GM18861 (cell line): ENCODE measurements at regions not wholly inside any gene's neighbourhood (a gene's known extent, or its start where the extent isn't known, plus 50 kb on each side); places are given as distances from the start of the nearest gene placed in this dataset.

Source experiments
- ATAC-seq: cut with Tn5 transposase; IDR thresholded peaks from one replicate; pipeline ENCODE4 v1.9.1; 2021; ENCODE audit not compliant: unreplicated experiment

DNA sequence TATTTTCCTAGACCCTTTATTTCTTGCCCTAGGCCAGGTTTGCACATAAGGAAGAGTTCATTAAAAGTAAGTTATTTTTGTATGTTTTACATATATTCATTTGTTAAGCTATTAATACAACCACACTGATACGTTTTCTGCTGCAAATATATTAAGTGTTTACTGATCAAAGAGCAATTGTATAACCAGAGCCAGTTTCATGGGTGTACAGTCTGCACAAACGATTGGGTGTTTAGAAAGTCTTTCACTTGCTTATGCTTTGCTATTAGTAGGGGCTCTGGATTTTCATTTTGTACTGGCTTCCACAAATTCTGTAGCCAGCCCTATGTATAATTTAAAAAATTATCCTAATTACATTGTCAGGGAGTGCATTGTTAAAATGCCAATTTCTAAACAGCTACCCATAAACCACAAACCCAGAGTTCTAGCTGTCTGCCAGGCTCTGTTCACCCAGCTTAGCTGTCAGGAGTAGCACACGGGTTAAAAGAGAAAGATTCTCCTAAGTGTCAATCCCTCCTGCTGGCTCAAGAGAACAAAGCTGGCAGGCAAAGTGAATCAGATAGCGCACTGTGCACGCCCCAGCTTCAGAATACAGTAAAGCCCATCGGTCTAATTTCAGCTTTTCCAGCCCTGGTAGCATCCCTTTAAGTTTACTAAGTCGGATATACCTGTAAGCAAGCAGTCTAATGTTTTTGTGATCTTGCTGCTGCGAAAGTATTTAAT is 151.0 kb upstream of the LMO3 start:
- no peak for ATAC-seq

DNA sequence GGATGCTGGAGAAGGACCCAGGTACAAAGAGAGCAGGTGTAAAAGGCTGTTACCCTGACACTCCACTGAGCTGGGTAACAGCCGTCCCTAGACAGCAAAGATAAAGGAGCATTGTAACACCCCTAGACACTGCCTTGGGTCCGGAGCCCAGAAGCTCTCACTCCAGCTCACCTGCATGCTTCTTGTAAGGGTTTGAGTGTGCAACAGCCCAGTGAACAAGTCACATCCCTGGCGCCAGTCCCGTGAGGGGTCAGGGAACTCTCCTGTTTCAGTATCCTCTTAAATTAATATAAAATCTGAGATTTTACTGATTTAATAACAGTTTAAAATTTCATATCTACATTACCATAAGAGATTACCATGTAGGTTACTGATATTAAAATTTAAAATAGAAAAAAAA is 124.8 kb upstream of the LMO3 start:
- no peak for ATAC-seq

DNA sequence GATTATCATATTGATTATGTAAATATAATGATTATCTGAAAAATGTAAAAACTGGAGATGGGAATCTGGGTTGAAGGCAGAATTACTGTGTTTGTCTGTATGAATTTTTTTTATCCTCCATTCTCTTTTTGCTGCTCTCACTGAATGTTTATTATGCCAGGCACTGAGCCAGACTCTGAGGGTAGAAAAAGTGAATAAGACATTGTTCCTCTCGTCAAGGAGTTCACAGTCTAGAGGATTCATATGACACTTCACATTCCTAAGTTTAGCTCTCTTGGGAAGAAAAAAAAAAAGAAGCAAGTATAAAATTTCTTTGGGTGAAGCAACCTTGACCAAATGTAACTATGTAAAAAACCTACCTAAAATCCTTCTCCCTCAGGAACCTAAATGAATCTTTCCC is 120.9 kb upstream of the LMO3 start:
- ATAC-seq, result no peak

DNA sequence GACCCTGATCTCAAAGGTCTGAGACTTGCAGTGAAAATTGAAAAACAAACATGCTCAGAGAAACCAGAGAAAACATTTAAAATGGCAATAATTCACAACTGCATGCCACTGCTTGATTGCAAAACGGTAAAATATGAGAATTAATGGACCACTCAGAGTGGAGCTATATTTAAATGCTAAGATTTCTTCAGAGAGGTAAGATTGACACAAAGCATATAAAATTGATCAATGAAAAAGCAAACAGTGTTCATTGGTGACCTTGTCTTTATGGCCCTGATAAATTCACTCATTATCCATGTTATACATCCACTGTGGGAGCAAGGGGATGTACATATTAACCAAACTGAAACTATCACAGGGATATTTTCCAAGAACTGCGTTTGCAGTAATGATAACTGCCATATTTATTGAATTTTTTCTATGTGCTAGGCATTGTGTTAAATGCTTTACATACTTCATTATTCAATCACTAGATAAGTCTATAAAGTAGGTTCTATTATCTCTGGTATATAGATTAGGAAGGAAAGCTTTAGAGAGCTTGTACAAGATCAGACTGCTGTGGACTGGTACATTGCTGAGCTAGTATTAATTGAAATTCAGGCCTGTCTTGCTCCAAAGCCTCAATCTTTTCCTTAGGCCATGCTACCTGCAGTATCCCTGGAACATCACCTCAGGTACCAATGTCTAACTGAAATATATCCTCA is 113.9 kb upstream of the LMO3 start:
- no peak for ATAC-seq

DNA sequence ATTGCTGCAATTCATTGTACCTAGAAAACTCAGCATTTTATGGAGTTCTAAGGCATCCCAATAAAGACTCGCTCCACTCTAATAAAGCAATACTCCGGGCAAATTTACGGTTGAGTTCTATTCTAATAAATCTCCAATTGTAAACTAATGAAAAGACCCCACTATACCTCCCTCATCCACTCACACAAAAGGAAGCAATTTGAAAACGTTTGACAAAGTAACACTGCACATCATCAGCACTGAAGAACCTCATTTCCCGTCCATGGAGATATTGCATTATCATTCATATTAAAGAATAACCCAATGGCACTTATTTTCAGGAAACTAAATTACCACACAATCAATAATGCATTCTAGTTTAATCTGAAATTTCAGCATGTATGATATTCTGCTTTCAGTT is 111.0 kb upstream of the LMO3 start:
- no peak for ATAC-seq

DNA sequence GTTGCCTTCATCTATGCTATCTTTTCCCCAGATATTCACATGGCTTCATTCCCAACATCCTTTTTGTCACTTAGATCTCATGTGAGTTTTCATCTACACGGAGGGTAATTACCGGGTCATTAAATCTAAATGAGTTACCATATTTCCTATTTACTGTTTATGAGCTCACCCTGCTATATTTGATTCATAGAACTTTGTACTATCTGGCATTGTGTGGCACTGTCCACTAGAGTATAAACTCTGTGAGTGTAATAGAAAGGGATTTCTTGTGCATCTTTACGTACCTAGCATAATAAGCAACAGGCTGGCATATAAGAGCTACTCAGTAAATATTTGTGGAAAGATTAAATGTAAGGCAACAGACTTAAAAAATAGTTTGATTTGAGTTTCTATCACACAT is 86.1 kb upstream of the LMO3 start:
- ATAC-seq, result no peak

DNA sequence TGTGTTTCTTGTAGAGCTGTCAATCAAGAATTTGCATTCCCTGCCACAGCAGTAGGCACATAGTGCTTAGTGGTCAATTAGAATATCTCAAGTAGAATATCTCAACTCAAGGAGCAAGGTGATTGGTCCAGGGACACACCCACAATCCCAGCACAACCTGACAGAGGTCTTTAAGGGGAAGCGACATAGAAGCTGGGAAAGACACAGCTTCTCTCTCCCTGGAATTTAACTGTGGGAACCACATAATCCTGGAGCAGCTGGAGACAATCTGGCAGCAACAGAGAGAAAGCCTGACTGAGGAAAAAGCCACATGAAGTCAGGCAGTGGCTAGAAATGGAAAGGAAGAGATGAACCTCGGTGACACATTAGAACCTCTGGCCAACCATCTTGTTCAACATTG is 85.7 kb upstream of the LMO3 start:
- no peak for ATAC-seq

DNA sequence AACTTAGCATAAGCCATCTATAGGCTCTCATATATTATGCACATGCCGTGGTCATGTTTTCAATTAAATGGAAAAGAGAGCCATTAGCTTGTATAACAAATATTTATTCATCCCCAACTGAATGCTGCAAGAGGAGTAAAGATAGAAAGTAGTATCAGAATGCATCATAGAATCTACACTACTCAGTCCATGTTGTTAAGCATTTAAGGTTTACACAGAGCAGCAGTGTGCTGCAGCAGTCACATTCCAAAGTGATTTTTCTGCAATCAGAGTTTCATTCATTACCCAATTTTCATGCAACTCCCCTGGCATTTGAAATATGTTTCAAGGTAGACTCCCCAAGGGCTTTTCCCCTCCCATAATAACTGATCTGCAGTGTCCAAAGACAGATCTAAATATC is 82.2 kb upstream of the LMO3 start:
- ATAC-seq, result no peak

DNA sequence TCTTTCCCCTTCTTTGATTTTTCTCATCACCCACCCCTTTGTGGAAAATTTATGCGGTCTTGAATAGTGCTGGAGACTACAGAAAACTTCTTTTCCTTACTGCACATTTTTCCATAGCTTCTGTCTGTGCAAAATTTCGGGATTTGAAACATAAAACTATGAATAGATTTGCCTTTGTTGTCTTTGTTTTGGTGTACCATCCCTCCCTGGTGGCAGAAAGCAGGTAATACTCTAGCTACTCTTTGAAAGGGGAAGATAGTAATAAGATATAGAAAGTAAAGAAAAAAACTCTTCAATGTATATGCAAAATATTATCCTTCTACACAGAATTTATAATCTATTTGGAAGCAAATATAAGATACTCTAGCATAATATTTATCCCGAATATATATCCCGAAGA is 79.1 kb upstream of the LMO3 start:
- ATAC-seq, result peak; percentile 45

DNA sequence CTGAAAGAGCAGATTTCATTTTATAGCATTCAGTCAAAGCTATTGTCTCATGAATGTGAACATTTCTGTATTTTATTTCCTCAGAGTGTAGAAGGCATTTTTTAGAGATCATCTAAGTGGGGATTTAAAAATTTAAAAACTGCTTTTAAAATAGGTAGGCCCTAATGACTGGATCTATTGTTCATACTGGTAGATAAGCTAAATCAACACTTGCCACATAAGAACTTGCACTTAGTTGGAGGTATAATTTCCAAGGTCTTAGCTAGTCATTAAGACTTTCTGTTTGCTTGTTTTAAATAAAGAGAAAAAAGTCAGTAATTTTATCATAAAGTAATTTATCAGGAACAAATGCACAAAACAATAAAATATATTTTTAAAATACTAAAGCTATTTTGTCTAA is 75.2 kb upstream of the LMO3 start:
- no peak for ATAC-seq

DNA sequence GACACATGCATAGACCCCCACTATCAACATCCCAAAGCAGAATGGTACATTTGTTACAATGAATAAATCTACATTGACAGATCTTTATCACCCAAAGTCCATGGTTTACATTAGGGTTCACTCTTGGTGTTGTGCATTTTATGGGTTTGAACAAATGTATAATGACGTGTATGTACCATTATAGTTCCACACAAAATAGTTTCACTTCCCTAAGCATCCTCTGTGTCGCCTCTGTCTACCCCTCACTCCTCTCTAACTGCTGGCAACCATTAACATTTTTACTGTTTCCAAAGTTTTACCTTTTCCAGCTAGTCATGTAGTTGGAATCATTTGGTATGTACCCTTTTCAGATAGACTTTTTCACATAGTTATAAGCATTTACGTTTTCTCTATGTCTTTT is 69.5 kb upstream of the LMO3 start:
- ATAC-seq, result no peak

DNA sequence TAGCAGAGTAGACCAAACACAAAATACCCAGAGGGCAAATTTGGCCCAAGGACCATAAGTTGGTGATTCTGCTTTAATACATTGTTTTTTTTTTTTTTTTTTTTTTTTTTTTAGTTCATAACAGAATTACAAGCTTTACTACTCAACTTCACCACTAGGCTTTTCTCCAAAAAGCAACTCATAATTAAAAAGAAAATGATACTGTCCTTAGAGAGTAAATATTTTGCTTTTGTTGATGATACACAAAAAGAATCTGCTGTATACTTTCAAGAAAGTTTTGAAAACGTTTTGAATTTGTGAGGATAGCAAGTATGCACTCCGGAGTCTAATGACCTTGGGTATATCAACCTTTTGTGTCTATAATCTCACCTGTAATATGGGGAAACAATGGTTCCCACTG is 68.9 kb upstream of the LMO3 start:
- ATAC-seq, result no peak

DNA sequence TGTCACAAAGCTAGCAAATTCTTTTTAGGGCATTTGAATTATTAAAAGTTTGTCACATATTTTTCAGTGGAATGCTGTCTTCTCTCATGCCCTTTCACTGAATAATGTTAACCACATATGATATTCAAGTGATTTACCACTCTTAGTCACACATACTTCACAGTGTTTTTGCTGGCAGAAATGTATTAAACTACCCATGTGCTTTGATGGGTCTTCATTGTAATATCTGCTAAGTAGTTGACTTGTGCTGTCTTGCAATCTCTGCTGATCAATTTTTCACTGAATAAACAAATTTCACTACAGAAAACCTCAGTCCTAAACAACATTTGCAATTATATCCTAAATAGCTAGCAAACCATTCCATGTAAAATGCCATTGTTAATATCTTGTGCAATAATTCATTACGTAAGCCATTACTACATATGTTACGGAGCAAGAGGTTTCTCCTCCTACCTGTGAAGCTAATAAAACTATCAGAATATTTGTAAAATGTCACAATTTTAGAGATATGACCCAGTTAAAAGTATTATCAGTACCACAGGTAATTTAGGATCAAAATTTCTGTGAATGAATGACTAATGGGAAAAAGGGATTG is 64.6 kb upstream of the LMO3 start:
- no peak for ATAC-seq

DNA sequence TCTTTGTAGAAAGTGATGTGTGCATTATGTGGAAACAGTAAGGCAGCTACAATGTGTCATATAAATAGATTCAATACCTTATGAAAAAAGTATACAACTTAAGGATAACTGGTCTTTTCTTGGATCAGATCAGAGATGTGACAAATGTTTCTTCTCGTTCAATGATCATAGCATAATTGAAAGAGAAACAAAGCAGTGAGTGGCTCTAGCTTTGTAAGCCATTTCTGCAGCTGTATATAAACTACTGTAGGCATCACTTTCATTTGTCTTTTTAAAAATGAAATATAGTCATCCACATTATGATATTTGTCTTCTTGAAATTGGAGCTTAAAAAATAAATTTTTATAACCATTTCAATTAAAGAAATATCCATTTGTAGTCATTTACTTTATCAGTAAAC is 63.8 kb upstream of the LMO3 start:
- no peak for ATAC-seq

DNA sequence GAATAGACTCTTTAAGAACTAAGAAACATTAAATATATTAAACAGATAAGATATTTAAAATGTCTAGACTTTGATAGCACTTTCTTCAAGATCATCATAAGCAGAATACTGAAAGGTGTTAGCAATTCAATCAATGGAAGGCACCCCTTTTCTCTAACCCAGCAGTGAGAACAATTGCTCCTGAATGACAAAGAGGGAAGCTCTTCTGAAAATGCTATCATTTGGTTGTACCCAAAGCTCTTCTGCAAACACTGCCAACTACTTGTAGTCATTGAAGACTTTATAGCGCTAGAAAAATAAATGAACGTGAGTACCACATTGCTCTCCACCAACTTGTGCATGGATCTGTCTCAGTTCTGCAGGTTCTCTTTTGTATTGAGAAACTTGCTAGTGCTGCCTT is 62.2 kb upstream of the LMO3 start:
- no peak for ATAC-seq

DNA sequence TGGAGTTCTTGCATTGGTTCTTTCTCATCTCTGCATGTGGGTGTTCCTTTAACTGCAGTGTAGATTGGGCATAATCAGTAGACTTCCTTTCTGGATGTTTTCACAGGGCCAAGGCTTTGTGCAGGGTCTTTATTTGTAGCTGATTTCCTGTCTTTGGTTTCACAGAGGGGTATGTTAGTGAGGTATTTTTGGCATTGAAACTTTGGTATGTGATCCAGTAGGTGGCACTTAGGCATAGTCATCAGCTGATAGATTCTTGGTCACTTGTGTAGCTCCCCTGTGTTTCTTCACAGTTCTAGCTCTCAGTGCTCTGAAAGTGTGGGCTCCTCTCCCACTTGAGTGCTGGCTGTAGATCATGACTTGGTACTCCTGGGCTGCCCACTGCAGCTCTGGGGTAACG is 52.7 kb upstream of the LMO3 start:
- peak; percentile 60 for ATAC-seq
